ENCODE measurements at regions not wholly inside any gene's neighbourhood (a gene's known extent, or its start where the extent isn't known, plus 50 kb on each side); places are given as distances from the start of the nearest gene placed in this dataset.

DNA sequence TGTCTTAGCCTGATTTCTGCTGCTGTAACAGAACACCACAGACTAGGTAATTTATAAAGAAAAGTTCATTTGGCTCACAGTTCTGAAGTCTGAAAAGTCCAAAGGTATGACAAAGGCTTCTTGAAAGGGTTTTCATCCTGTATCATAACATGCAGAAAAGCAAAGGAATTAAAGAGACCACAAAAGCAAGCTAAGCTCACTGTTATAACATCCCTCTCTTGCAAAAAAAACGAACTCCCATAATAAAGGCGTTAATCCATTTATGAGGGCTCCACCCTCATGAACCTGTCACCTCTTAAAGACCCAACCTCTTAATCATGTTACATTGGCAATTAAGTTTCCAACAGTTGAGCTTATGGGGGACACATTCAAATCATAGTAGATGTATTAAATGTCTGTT lies 197.9 kb downstream of the PLOD2 start:
- TF ChIP-seq, protein P1, sequence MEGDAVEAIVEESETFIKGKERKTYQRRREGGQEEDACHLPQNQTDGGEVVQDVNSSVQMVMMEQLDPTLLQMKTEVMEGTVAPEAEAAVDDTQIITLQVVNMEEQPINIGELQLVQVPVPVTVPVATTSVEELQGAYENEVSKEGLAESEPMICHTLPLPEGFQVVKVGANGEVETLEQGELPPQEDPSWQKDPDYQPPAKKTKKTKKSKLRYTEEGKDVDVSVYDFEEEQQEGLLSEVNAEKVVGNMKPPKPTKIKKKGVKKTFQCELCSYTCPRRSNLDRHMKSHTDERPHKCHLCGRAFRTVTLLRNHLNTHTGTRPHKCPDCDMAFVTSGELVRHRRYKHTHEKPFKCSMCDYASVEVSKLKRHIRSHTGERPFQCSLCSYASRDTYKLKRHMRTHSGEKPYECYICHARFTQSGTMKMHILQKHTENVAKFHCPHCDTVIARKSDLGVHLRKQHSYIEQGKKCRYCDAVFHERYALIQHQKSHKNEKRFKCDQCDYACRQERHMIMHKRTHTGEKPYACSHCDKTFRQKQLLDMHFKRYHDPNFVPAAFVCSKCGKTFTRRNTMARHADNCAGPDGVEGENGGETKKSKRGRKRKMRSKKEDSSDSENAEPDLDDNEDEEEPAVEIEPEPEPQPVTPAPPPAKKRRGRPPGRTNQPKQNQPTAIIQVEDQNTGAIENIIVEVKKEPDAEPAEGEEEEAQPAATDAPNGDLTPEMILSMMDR (IDR thresholded peaks at IDR 0.05) = no peak
- TF ChIP-seq POLR2AphosphoS5 (IDR thresholded peaks at IDR 0.05) = no peak

Data from breast epithelium (tissue), 3 donors.